H9 (cell line): ENCODE measurements at regions not wholly inside any gene's neighbourhood (a gene's known extent, or its start where the extent isn't known, plus 50 kb on each side); places are given as distances from the start of the nearest gene placed in this dataset.

Experiments used
- DNase-seq: peaks from one replicate; pipeline ENCODE4 v3.0.0-alpha.2; 2017
- H2AFZ ChIP-seq: one replicate; pipeline ENCODE4 v1.6.1; 2013; ENCODE audit warnings: mild to moderate bottlenecking, low read length, control low read depth, moderate library complexity
- H2AK5ac ChIP-seq: 2 replicates; pipeline ENCODE4 v1.6.1; 2013; ENCODE audit warnings: low read length, control low read depth, mixed read lengths; ENCODE audit not compliant: insufficient read length
- H2BK120ac ChIP-seq: one replicate; pipeline ENCODE4 v1.6.1; 2013; ENCODE audit warnings: low read depth, mild to moderate bottlenecking, low read length, control low read depth, inconsistent platforms; ENCODE audit not compliant: poor library complexity, severe bottlenecking
- H2BK12ac ChIP-seq: 2 replicates; pipeline ENCODE4 v1.6.1; 2013; ENCODE audit warnings: low read length, control low read depth, mixed read lengths, low read depth; ENCODE audit not compliant: insufficient read length
- H2BK15ac ChIP-seq: 2 replicates; pipeline ENCODE4 v1.6.1; 2013; ENCODE audit warnings: low read depth, low read length, control low read depth
- H2BK20ac ChIP-seq: one replicate; pipeline ENCODE4 v1.6.1; 2013; ENCODE audit warnings: low read depth, mild to moderate bottlenecking, low read length, control low read depth, inconsistent platforms; ENCODE audit not compliant: poor library complexity, severe bottlenecking
- H2BK5ac ChIP-seq: 2 replicates; pipeline ENCODE4 v1.6.1; 2013; ENCODE audit warnings: low read length, control low read depth, mixed read lengths; ENCODE audit not compliant: insufficient read length
- H3K14ac ChIP-seq: 2 replicates; pipeline ENCODE4 v1.6.1; 2013; ENCODE audit warnings: low read length, control low read depth; ENCODE audit not compliant: insufficient read depth
- H3K18ac ChIP-seq: 2 replicates; pipeline ENCODE4 v1.6.1; 2013; ENCODE audit warnings: low read depth, mild to moderate bottlenecking, mixed read lengths, low read length, control low read depth; ENCODE audit not compliant: insufficient read length
- H3K23ac ChIP-seq: 2 replicates; pipeline ENCODE4 v1.6.1; 2013; ENCODE audit warnings: low read length, control low read depth, mixed read lengths, low read depth; ENCODE audit not compliant: insufficient read length
- H3K23me2 ChIP-seq: 2 replicates; pipeline ENCODE4 v1.6.1; 2013; ENCODE audit warnings: low read depth, mild to moderate bottlenecking, mixed read lengths, low read length, control low read depth; ENCODE audit not compliant: insufficient read length, poor library complexity, severe bottlenecking
- H3K27ac ChIP-seq: 2 replicates; pipeline ENCODE4 v1.5.1; 2013; ENCODE audit warnings: low read length, control low read depth, mixed read lengths, low read depth; ENCODE audit not compliant: insufficient read length
- H3K27me3 ChIP-seq: 2 replicates; pipeline ENCODE4 v1.6.1; 2013; ENCODE audit warnings: low read length, control low read depth, inconsistent platforms; ENCODE audit not compliant: insufficient read depth
- H3K4ac ChIP-seq: 2 replicates; pipeline ENCODE4 v1.6.1; 2013; ENCODE audit warnings: low read depth, mild to moderate bottlenecking, control low read depth, inconsistent platforms, low read length, moderate library complexity
- H3K4me1 ChIP-seq: 2 replicates; pipeline ENCODE4 v1.6.1; 2013; ENCODE audit warnings: low read length, control low read depth, inconsistent platforms; ENCODE audit not compliant: insufficient read depth
- H3K4me2 ChIP-seq: 2 replicates; pipeline ENCODE4 v1.6.1; 2013; ENCODE audit warnings: low read length, control low read depth, mixed read lengths; ENCODE audit not compliant: insufficient read length, insufficient read depth
- H3K56ac ChIP-seq: 2 replicates; pipeline ENCODE4 v1.6.1; 2013; ENCODE audit warnings: low read depth, mild to moderate bottlenecking, mixed read lengths, low read length, control low read depth; ENCODE audit not compliant: insufficient read length
- H3K79me1 ChIP-seq: 2 replicates; pipeline ENCODE4 v1.6.1; 2013; ENCODE audit warnings: low read depth, mild to moderate bottlenecking, moderate library complexity, low read length, control low read depth, inconsistent platforms; ENCODE audit not compliant: insufficient read depth, poor library complexity, severe bottlenecking
- H3K79me2 ChIP-seq: 2 replicates; pipeline ENCODE4 v1.6.1; 2013; ENCODE audit warnings: low read length, control low read depth, inconsistent platforms; ENCODE audit not compliant: insufficient read depth
- H3K9ac ChIP-seq: 2 replicates; pipeline ENCODE4 v1.6.1; 2013; ENCODE audit warnings: low read length, control low read depth, mixed read lengths; ENCODE audit not compliant: insufficient read length; ENCODE audit errors: extremely low read depth
- H3K9me3 ChIP-seq: one replicate; pipeline ENCODE4 v1.6.1; 2013; ENCODE audit warnings: low read depth, low read length, inconsistent platforms; ENCODE audit not compliant: control insufficient read depth
- H3T11ph ChIP-seq: one replicate; pipeline ENCODE4 v1.6.1; 2013; ENCODE audit warnings: mild to moderate bottlenecking, low read length, control low read depth, inconsistent platforms
- H4K20me1 ChIP-seq: one replicate; pipeline ENCODE4 v1.6.1; 2013; ENCODE audit not compliant: control insufficient read depth, insufficient read length, insufficient read depth
- H4K5ac ChIP-seq: 2 replicates; pipeline ENCODE4 v1.6.1; 2013; ENCODE audit warnings: low read depth, mild to moderate bottlenecking, mixed read lengths, low read length, control low read depth; ENCODE audit not compliant: insufficient read length
- H4K8ac ChIP-seq: replicated peaks from 2 replicates; pipeline ENCODE4 v1.6.1; 2013; ENCODE audit warnings: low read length, control low read depth, mixed read lengths, low read depth; ENCODE audit not compliant: insufficient read length
- H4K91ac ChIP-seq: 2 replicates; pipeline ENCODE4 v1.6.1; 2013; ENCODE audit warnings: low read depth, mild to moderate bottlenecking, moderate library complexity, mixed read lengths, low read length, control low read depth; ENCODE audit not compliant: insufficient read length
- H3K27ac Mint-ChIP-seq, 3 experiments: 2 replicates in 2 of 3; 3 replicates in 1 of 3; pipeline ENCODE4 v1.8.0; 2020 to 2021; ENCODE audit warnings: mixed read lengths in 3 of 3, mild to moderate bottlenecking in 1 of 3, moderate library complexity in 1 of 3
- H3K27me3 Mint-ChIP-seq: 2 replicates; pipeline ENCODE4 v1.8.0; 2021; ENCODE audit warnings: low read depth, mild to moderate bottlenecking, moderate library complexity, mixed read lengths
- H3K36me3 Mint-ChIP-seq, 3 experiments: 2 replicates in 2 of 3; 3 replicates in 1 of 3; pipeline ENCODE4 v1.8.0; 2020 to 2021; ENCODE audit warnings: low read depth in 3 of 3, mixed read lengths in 3 of 3; ENCODE audit not compliant: insufficient read depth in 1 of 3
- H3K4me1 Mint-ChIP-seq, 2 experiments: 2 replicates each; pipeline ENCODE4 v1.8.0; 2020; ENCODE audit warnings: mixed read lengths in 2 of 2
- H3K4me3 Mint-ChIP-seq, 2 experiments: 2 replicates in 1 of 2; 3 replicates in 1 of 2; pipeline ENCODE4 v1.8.0; 2020 to 2021; ENCODE audit warnings: mild to moderate bottlenecking in 2 of 2, mixed read lengths in 2 of 2, moderate library complexity in 1 of 2
- H3K9me3 Mint-ChIP-seq, 2 experiments: 2 replicates in 1 of 2; 3 replicates in 1 of 2; pipeline ENCODE4 v1.8.0; 2020; ENCODE audit warnings: mild to moderate bottlenecking in 2 of 2, mixed read lengths in 2 of 2, moderate library complexity in 1 of 2
- WGBS: extraction: QIAGEN DNeasy Blood & Tissue Kit; methylation state at CpG from one replicate; pipeline ENCODE4 v1.1.7; 2013; ENCODE audit warnings: missing lambda C conversion rate, low lambda C conversion rate, mixed read lengths; ENCODE audit not compliant: insufficient read length; ENCODE audit errors: extremely low coverage; 5-methylcytosine and 5-hydroxymethylcytosine counted together
- TF ChIP-seq, protein P1 (sequence below): fragments of 200-600 bp; sonication (generic); conservative IDR thresholded peaks from 3 replicates; pipeline ENCODE4 v1.8.0; 2021; ENCODE audit warnings: antibody characterized with exemption, mild to moderate bottlenecking

DNA sequence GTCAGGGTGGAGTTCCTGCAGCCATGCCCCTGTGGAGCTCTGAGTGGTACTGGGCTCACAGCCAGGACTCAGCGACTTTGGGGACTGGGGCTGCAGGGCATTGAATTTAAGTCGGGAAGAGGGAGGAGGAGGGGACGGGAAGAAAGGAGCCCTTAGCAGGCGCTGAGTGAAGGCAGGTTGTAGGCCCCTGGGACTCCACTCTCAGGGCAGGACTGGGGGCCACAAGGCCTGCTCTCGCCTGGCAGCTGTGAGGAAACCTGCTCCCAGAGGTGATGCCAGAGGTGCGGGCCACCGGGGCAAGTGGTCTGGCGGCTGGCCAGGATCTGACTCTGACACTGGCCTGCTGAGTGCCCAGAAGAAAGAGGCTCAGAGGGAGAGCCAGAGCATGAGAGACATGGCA is 73.5 kb downstream of the EPHB3 start:
- H3K56ac ChIP-seq: no peak overlapping the region
- no peak overlapping the region for H4K5ac ChIP-seq
- no peak overlapping the region for H3K14ac ChIP-seq
- no peak overlapping the region for H2BK5ac ChIP-seq
- no CpG with 5 or more reads among the region's 8 CpGs for WGBS
- TF ChIP-seq, protein P1, sequence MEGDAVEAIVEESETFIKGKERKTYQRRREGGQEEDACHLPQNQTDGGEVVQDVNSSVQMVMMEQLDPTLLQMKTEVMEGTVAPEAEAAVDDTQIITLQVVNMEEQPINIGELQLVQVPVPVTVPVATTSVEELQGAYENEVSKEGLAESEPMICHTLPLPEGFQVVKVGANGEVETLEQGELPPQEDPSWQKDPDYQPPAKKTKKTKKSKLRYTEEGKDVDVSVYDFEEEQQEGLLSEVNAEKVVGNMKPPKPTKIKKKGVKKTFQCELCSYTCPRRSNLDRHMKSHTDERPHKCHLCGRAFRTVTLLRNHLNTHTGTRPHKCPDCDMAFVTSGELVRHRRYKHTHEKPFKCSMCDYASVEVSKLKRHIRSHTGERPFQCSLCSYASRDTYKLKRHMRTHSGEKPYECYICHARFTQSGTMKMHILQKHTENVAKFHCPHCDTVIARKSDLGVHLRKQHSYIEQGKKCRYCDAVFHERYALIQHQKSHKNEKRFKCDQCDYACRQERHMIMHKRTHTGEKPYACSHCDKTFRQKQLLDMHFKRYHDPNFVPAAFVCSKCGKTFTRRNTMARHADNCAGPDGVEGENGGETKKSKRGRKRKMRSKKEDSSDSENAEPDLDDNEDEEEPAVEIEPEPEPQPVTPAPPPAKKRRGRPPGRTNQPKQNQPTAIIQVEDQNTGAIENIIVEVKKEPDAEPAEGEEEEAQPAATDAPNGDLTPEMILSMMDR: no peak
- H3T11ph ChIP-seq: no peak overlapping the region
- H3K4me2 ChIP-seq: no peak overlapping the region
- Mint-ChIP-seq H3K27ac (no peak overlapping the region), H3K36me3 (no peaks in the 10 kb centered on the region), H3K27me3 (peaks cover 21% of the 10 kb centered on the region), H3K9me3 (no peaks in the 10 kb centered on the region; a peak in 2 of 5 replicates), H3K4me1 (peaks cover 39 to 58% of the 10 kb centered on the region in 2 experiments), H3K4me3 (no peak overlapping the region)
- no peak overlapping the region for H3K18ac ChIP-seq
- H3K9me3 ChIP-seq: no peaks in the 10 kb centered on the region
- H3K27me3 ChIP-seq: peaks cover 2% of the 10 kb centered on the region; the same call in 1 of the 2 replicates
- no peak for DNase-seq
- no peak overlapping the region for H4K91ac ChIP-seq
- H2BK20ac ChIP-seq: no peak overlapping the region
- H2AK5ac ChIP-seq: no peak overlapping the region
- H3K23me2 ChIP-seq: no peaks in the 10 kb centered on the region
- no peak overlapping the region for H3K23ac ChIP-seq
- H2AFZ ChIP-seq: no peak overlapping the region
- peaks cover 2% of the 10 kb centered on the region; the same call in 1 of the 2 replicates for H3K4me1 ChIP-seq
- no peak overlapping the region for H4K8ac ChIP-seq
- H3K79me1 ChIP-seq: no peaks in the 10 kb centered on the region
- H4K20me1 ChIP-seq: no peaks in the 10 kb centered on the region
- H3K79me2 ChIP-seq: no peaks in the 10 kb centered on the region
- no peak overlapping the region for H3K27ac ChIP-seq
- no peak overlapping the region for H3K9ac ChIP-seq
- H3K4ac ChIP-seq: no peak overlapping the region
- H2BK120ac ChIP-seq: no peak overlapping the region
- no peak overlapping the region for H2BK12ac ChIP-seq
- no peak overlapping the region for H2BK15ac ChIP-seq
